ENCODE measurements at regions not wholly inside any gene's neighbourhood (a gene's known extent, or its start where the extent isn't known, plus 50 kb on each side); places are given as distances from the start of the nearest gene placed in this dataset.
A peak's percentile ranks its signal among the peaks of the same experiment; 100 is the strongest.

DNA sequence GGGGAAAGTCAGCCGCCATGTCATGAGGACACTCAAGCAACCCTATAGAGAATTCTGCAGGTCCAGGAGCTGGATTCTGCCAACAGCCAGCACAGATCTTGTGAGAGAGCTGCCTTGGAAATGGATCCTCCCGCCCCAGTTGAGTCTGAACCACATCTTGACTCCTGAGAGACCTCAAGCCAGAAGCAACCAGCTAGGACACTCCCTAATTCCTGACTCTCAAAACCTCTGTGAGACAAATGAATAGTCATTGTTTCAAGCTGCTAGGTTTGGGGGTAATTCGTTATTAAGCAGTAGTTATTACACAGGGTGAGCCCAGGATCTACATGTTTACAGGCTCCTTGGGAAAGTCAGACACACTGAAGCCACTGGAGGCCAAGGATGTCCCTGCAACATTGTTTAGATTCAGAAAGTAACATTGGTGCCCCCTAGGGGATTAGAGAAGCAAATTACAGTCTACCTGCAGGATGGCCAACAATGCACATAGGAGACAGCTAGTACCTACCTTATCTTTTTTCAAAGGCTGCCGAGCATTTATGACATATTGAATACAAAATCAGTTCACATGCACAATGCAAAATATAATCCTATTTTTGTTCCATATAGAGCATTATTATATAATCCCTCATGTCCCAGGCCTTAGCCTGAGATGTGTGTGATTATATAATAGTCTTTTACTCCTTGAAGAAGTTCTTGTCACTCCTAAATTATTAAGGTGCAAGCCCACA lies 57.9 kb upstream of the FICD start:
- H3K4me1 ChIP-seq (ENCODE audit: low read length) = peaks cover 22% of the 10 kb centered on the region
- no peak overlapping the region for H3K4me2 ChIP-seq (ENCODE audit: low read length)
- no peak overlapping the region for H2AFZ ChIP-seq (ENCODE audit: low read depth, low read length)
- no peak for TF ChIP-seq EZH2phosphoT487 (IDR thresholded peaks at IDR 0.05; ENCODE audit: low read depth)
- peak; percentile 77 for TF ChIP-seq CTCF (IDR thresholded peaks at IDR 0.05; ENCODE audit: low read depth, low read length)
- peaks cover 57% of the 10 kb centered on the region for H3K27me3 ChIP-seq (ENCODE audit: low read depth, low read length)
- no peaks in the 10 kb centered on the region for H3K79me2 ChIP-seq (ENCODE audit: low read length)
- no peaks in the 10 kb centered on the region for H4K20me1 ChIP-seq (ENCODE audit: insufficient read depth, low read length)
- H3K4me3 ChIP-seq (ENCODE audit: low read length) = no peak overlapping the region
- H3K9me3 ChIP-seq (ENCODE audit: insufficient read depth, low read length) = no peaks in the 10 kb centered on the region
- no peak overlapping the region for H3K27ac ChIP-seq (ENCODE audit: low read length)
- no peaks in the 10 kb centered on the region for H3K36me3 ChIP-seq (replicated peaks; ENCODE audit: low read depth, low read length)
- H3K9ac ChIP-seq (ENCODE audit: low read length) = no peak overlapping the region

DNA sequence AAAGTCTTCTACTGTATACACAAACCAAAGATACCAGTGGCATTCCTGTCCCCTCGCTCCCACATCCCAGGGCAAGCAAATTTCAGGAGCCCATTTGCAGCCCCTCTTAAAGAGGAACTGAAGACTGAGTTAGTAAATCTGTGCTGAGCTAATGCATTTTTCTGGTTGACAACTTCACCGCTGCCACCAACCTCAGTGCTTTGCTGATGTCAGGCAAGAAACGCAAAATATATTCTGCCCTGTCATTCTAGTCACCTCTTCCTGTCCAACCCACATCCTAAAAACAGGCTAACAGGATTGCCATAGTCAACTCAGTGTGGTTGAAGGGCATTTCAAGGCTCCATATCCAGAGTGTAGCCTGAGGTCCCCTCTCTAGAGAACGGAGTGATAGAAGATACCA lies 59.4 kb upstream of the FICD start:
- Histone ChIP-seq H3K9me3 (ENCODE audit: insufficient read depth, low read length) (no peaks in the 10 kb centered on the region), H3K4me2 (ENCODE audit: low read length) (no peak overlapping the region), H3K27me3 (ENCODE audit: low read depth, low read length) (peaks cover 54% of the 10 kb centered on the region), H3K36me3 (replicated peaks; ENCODE audit: low read depth, low read length) (no peaks in the 10 kb centered on the region), H3K9ac (ENCODE audit: low read length) (no peak overlapping the region), H3K4me3 (ENCODE audit: low read length) (no peak overlapping the region), H3K79me2 (ENCODE audit: low read length) (no peaks in the 10 kb centered on the region), H2AFZ (ENCODE audit: low read depth, low read length) (no peak overlapping the region), H4K20me1 (ENCODE audit: insufficient read depth, low read length) (no peaks in the 10 kb centered on the region), H3K4me1 (ENCODE audit: low read length) (peaks cover 22% of the 10 kb centered on the region), H3K27ac (ENCODE audit: low read length) (no peak overlapping the region)
- no peak for TF ChIP-seq EZH2phosphoT487 (IDR thresholded peaks at IDR 0.05; ENCODE audit: low read depth)
- TF ChIP-seq CTCF (IDR thresholded peaks at IDR 0.05; ENCODE audit: low read depth, low read length) = no peak

GRCh38 chr12:108454539-108455139 lies 60.4 kb upstream of the FICD start:
- Histone ChIP-seq H3K4me3 (ENCODE audit: low read length) (no peak overlapping the region), H3K9ac (ENCODE audit: low read length) (no peak overlapping the region), H3K79me2 (ENCODE audit: low read length) (no peaks in the 10 kb centered on the region), H3K4me2 (ENCODE audit: low read length) (peak overlapping the region; percentile 6; the same call in 1 of the 2 replicates), H3K9me3 (ENCODE audit: insufficient read depth, low read length) (no peaks in the 10 kb centered on the region), H2AFZ (ENCODE audit: low read depth, low read length) (no peak overlapping the region), H4K20me1 (ENCODE audit: insufficient read depth, low read length) (no peaks in the 10 kb centered on the region), H3K27ac (ENCODE audit: low read length) (no peak overlapping the region), H3K4me1 (ENCODE audit: low read length) (peaks cover 22% of the 10 kb centered on the region), H3K27me3 (ENCODE audit: low read depth, low read length) (peaks cover 52% of the 10 kb centered on the region), H3K36me3 (replicated peaks; ENCODE audit: low read depth, low read length) (no peaks in the 10 kb centered on the region)
- no peak for TF ChIP-seq CTCF (IDR thresholded peaks at IDR 0.05; ENCODE audit: low read depth, low read length)

GRCh38 chr12:108449478-108449877 lies 65.6 kb upstream of the FICD start:
- no peak overlapping the region for H3K27ac ChIP-seq (ENCODE audit: low read length)

More at GRCh38 chr12:108449478-108449877, 65.6 kb upstream of the FICD start:
- no peaks in the 10 kb centered on the region for H3K79me2 ChIP-seq (ENCODE audit: low read length)
- no peak overlapping the region for H3K4me3 ChIP-seq (ENCODE audit: low read length)
- H3K27me3 ChIP-seq (ENCODE audit: low read depth, low read length) = peaks cover 51% of the 10 kb centered on the region
- H4K20me1 ChIP-seq (ENCODE audit: insufficient read depth, low read length) = no peaks in the 10 kb centered on the region
- peaks cover 7% of the 10 kb centered on the region for H3K4me1 ChIP-seq (ENCODE audit: low read length)
- H3K9me3 ChIP-seq (ENCODE audit: insufficient read depth, low read length) = no peaks in the 10 kb centered on the region
- no peak overlapping the region for H2AFZ ChIP-seq (ENCODE audit: low read depth, low read length)
- TF ChIP-seq EZH2phosphoT487 (IDR thresholded peaks at IDR 0.05; ENCODE audit: low read depth) = no peak
- no peak for TF ChIP-seq CTCF (IDR thresholded peaks at IDR 0.05; ENCODE audit: low read depth, low read length)
- no peaks in the 10 kb centered on the region for H3K36me3 ChIP-seq (replicated peaks; ENCODE audit: low read depth, low read length)
- no peak overlapping the region for H3K9ac ChIP-seq (ENCODE audit: low read length)
- H3K4me2 ChIP-seq (ENCODE audit: low read length) = no peak overlapping the region
